ENCODE measurements at regions not wholly inside any gene's neighbourhood (a gene's known extent, or its start where the extent isn't known, plus 50 kb on each side); places are given as distances from the start of the nearest gene placed in this dataset.

- TF ChIP-seq ATF3 (CRISPR knock-in tag; IDR thresholded peaks at IDR 0.05), result no peak
- TF ChIP-seq KLF13 (CRISPR knock-in tag; IDR thresholded peaks at IDR 0.05), result no peak
- TF ChIP-seq HNRNPK (IDR thresholded peaks at IDR 0.05; ENCODE audit: low read depth, low read length, poor library complexity, severe bottlenecking), result no peak
- TF ChIP-seq ZNF850 (CRISPR knock-in tag; conservative IDR thresholded peaks at IDR 0.05), result no peak
- TF ChIP-seq ZNF605 (CRISPR knock-in tag; IDR thresholded peaks at IDR 0.05), result no peak
- no peak for TF ChIP-seq ZNF816 (CRISPR knock-in tag; IDR thresholded peaks at IDR 0.05; ENCODE audit: borderline replicate concordance)
- no peak for TF ChIP-seq ZNF644 (CRISPR knock-in tag; IDR thresholded peaks at IDR 0.05; ENCODE audit: low read depth)
Measured at GRCh38 chr12:71299541-71300376, 139.8 kb upstream of the LGR5 start (continued).

GRCh38 chr12:71297930-71298329 is 140.1 kb upstream of the TSPAN8 start:
- no TSS peak for BruUV-seq (replicated peaks)
- no peak for DNase-seq (ENCODE audit: low spot score)
- in situ Hi-C loops (cut with HindIII; ENCODE audit: extremely low pct_ligation_motif_present, low pct_unique_long_range_greater_than_20kb) (no loop called here), intact Hi-C loops (cut with micrococcal nuclease; ENCODE audit: unreplicated experiment) (no loop called here)
- Histone ChIP-seq H2AFZ (ENCODE audit: low read length) (no peak overlapping the region), H3K9me3 (ENCODE audit: low read length) (no peaks in the 10 kb centered on the region; the same call in 1 of the 2 replicates), H3K4me1 (ENCODE audit: insufficient read depth, low read length) (no peaks in the 10 kb centered on the region), H3K9ac (ENCODE audit: insufficient read depth, low read depth, low read length) (no peak overlapping the region), H3K4me2 (ENCODE audit: low read depth, low read length) (no peak overlapping the region), H3K4me3 (replicated peaks in 1 of 3; ENCODE audit: insufficient read depth in 1 of 3, low read depth in 2 of 3, low read length in 3 of 3) (no peak overlapping the region), H3K27ac (ENCODE audit: extremely low read length, insufficient read depth, low read length) (no peak overlapping the region), H4K20me1 (ENCODE audit: insufficient read depth, low read length) (no peaks in the 10 kb centered on the region), H3K79me2 (ENCODE audit: insufficient read depth, low read length) (no peaks in the 10 kb centered on the region), H3K36me3 (replicated peaks in 1 of 2; ENCODE audit: control insufficient read depth in 1 of 2, insufficient read depth in 2 of 2, low read length in 2 of 2) (no peaks in the 10 kb centered on the region), H3K27me3 (ENCODE audit: control insufficient read depth in 1 of 2, insufficient read depth in 2 of 2, low read length in 2 of 2) (no peaks in the 10 kb centered on the region)
- ChIA-PET CTCF (ENCODE audit: low intra/inter-chr PET ratio, low total read pairs) (no interaction called here), POLR2A (no interaction called here)
- no peak for FAIRE-seq
- ATAC-seq, result no peak
- TF ChIP-seq CERS6 (CRISPR knock-in tag; IDR thresholded peaks at IDR 0.05), result no peak
- no peak for TF ChIP-seq NONO (IDR thresholded peaks at IDR 0.05)
- no peak for TF ChIP-seq NONO (CRISPR knock-in tag; conservative IDR thresholded peaks at IDR 0.05)
- no peak for TF ChIP-seq ZNF576 (CRISPR knock-in tag; IDR thresholded peaks at IDR 0.05)
- TF ChIP-seq HNRNPLL (IDR thresholded peaks at IDR 0.05; ENCODE audit: low read depth, low read length, poor library complexity, severe bottlenecking), result no peak
- no peak for TF ChIP-seq ETV6 (CRISPR knock-in tag; conservative IDR thresholded peaks at IDR 0.05)
- TF ChIP-seq ZBTB26 (CRISPR knock-in tag; IDR thresholded peaks at IDR 0.05; ENCODE audit: borderline replicate concordance), result no peak
- no peak for TF ChIP-seq ZBTB3 (CRISPR knock-in tag; IDR thresholded peaks at IDR 0.05; ENCODE audit: borderline replicate concordance, low read depth)
- TF ChIP-seq ZNF33B (CRISPR knock-in tag; IDR thresholded peaks at IDR 0.05), result no peak
- TF ChIP-seq ZMYM3 (CRISPR knock-in tag; IDR thresholded peaks at IDR 0.05), result no peak
- no peak for TF ChIP-seq ZNF230 (CRISPR knock-in tag; IDR thresholded peaks at IDR 0.05)
- TF ChIP-seq ZNF747 (CRISPR knock-in tag; IDR thresholded peaks at IDR 0.05; ENCODE audit: borderline replicate concordance), result no peak
